AG09319 (cell line): ENCODE measurements at regions not wholly inside any gene's neighbourhood (a gene's known extent, or its start where the extent isn't known, plus 50 kb on each side); places are given as distances from the start of the nearest gene placed in this dataset.
"Not testable (repeated sequence)": the region's sequence is repeated elsewhere in the genome, so short reads cannot be mapped to it uniquely, and the experiment has no call there.

Experiments
- DNase-seq: peaks from one replicate; pipeline ENCODE4 v3.0.0-alpha.2; 2010; ENCODE audit warnings: low read depth; ENCODE audit errors: extremely low read depth
- CTCF ChIP-seq: IDR thresholded peaks from 2 replicates; pipeline ENCODE4 v1.5.1; 2011; ENCODE audit warnings: low read depth, mild to moderate bottlenecking, inconsistent platforms, low read length, moderate library complexity

- DNase-seq, result no peak
- no peak for TF ChIP-seq CTCF
These were observed 72.5 kb upstream of the MAGEH1 start for GRCh38 chrX:55379396-55379795.

- no peak for DNase-seq
- TF ChIP-seq CTCF, result no peak
These were observed 62.6 kb upstream of the MAGEH1 start for GRCh38 chrX:55389376-55389775.

GRCh38 chrX:55396836-55397235 lies 55.1 kb upstream of the MAGEH1 start:
- not testable (repeated sequence) for DNase-seq
